CD4-positive, alpha-beta memory T cell (primary cell): ENCODE measurements at regions not wholly inside any gene's neighbourhood (a gene's known extent, or its start where the extent isn't known, plus 50 kb on each side); places are given as distances from the start of the nearest gene placed in this dataset.

ENCODE experiments used
- CTCF ChIA-PET: fragments of 350-600 bp; sonication (Branson Sonifier 250); formaldehyde crosslinking; loops from one replicate; lab custom pipeline; 2021; ENCODE audit warnings: inconsistent platforms; ENCODE audit not compliant: partially characterized antibody; lab: Charles Lee
- POLR2A ChIA-PET: fragments of 350-600 bp; sonication (Branson Sonifier 250); formaldehyde crosslinking; loops from one replicate; lab custom pipeline; 2021; ENCODE audit not compliant: partially characterized antibody; lab: Charles Lee
- DNase-seq, 5 donors: peaks; one replicate each; pipeline versions ENCODE4 v3.0.0 to v3.0.0-alpha.2; 2020 to 2022; ENCODE audit warnings: mixed read lengths in 1 of 5
- H3K27ac ChIP-seq: one replicate; pipeline ENCODE4 v1.7.0; 2013; ENCODE audit warnings: low read depth, low read length
- H3K27me3 ChIP-seq: 2 replicates; pipeline ENCODE4 v1.7.0; 2013; ENCODE audit warnings: mild to moderate bottlenecking, low read length, moderate library complexity; ENCODE audit not compliant: insufficient read depth
- H3K36me3 ChIP-seq: 2 replicates; pipeline ENCODE4 v1.7.0; 2013; ENCODE audit warnings: mild to moderate bottlenecking, low read length, moderate library complexity; ENCODE audit not compliant: insufficient read depth
- H3K4me1 ChIP-seq: 2 replicates; pipeline ENCODE4 v1.7.0; 2013; ENCODE audit warnings: mild to moderate bottlenecking, low read length, moderate library complexity; ENCODE audit not compliant: insufficient read depth
- H3K4me3 ChIP-seq, 2 donors: one replicate each; pipeline ENCODE4 v1.7.0; 2013; ENCODE audit warnings: low read length in 2 of 2, mild to moderate bottlenecking in 1 of 2
- H3K9me3 ChIP-seq, 2 donors: one replicate each; pipeline ENCODE4 v1.7.0; 2013; ENCODE audit warnings: low read length in 2 of 2, control low read depth in 1 of 2; ENCODE audit not compliant: control insufficient read depth in 1 of 2
- H3K27ac Mint-ChIP-seq, 7 donors: one replicate each; pipeline ENCODE4 v1.8.0; 2020 to 2021; ENCODE audit warnings: mixed read lengths in 7 of 7, mild to moderate bottlenecking in 6 of 7, inconsistent platforms in 3 of 7, moderate library complexity in 3 of 7
- H3K27me3 Mint-ChIP-seq, 2 donors: one replicate each; pipeline ENCODE4 v1.8.0; 2020 to 2021; ENCODE audit warnings: mixed read lengths in 2 of 2
- H3K36me3 Mint-ChIP-seq, 2 donors: one replicate each; pipeline ENCODE4 v1.8.0; 2020 to 2021; ENCODE audit warnings: mixed read lengths in 2 of 2, inconsistent platforms in 1 of 2, mild to moderate bottlenecking in 1 of 2
- H3K4me1 Mint-ChIP-seq, 4 donors: one replicate each; pipeline ENCODE4 v1.8.0; 2020 to 2021; ENCODE audit warnings: mixed read lengths in 4 of 4, mild to moderate bottlenecking in 1 of 4
- H3K4me3 Mint-ChIP-seq, 8 donors: one replicate each; pipeline ENCODE4 v1.8.0; 2020 to 2021; ENCODE audit warnings: mixed read lengths in 8 of 8, mild to moderate bottlenecking in 7 of 8, moderate library complexity in 6 of 8, inconsistent platforms in 3 of 8
- H3K9me3 Mint-ChIP-seq, 8 donors: one replicate each; pipeline ENCODE4 v1.8.0; 2020 to 2021; ENCODE audit warnings: mixed read lengths in 8 of 8, mild to moderate bottlenecking in 5 of 8, inconsistent platforms in 3 of 8, moderate library complexity in 1 of 8
- intact Hi-C: fragments of 100-400 bp; cut with micrococcal nuclease; formaldehyde crosslinking; loops from one replicate; pipeline ENCODE4 v1.15.1; 2023

DNA sequence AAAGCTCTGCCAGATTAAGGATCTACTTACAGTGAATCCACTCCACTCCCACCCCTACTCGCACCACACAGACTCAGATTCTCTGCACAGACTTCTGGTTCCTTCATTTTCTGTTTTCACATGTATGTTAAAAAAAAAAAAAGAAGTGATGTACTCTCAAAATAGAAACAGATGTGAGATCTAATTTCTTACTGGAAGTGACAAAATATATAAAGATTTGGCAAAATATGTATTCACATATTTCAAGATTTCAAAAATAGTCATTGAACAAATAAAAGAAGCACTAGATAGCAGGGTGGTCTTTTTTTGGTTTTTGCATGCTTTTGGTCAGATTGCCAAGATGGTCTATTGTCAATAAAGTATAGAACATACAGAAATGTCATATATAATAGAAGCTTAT, 379.2 kb downstream of the TMEM167A start:
- Histone ChIP-seq H3K27ac (no peak overlapping the region), H3K9me3 (no peaks in the 10 kb centered on the region), H3K27me3 (no peaks in the 10 kb centered on the region), H3K4me1 (no peaks in the 10 kb centered on the region), H3K4me3 (no peak overlapping the region), H3K36me3 (no peaks in the 10 kb centered on the region)
- POLR2A ChIA-PET, result no interaction called here
- Mint-ChIP-seq H3K27me3 (peaks cover 0 to 5% of the 10 kb centered on the region in 2 donors), H3K4me3 (no peak overlapping the region), H3K9me3 (no peaks in the 10 kb centered on the region), H3K36me3 (no peaks in the 10 kb centered on the region), H3K27ac (no peak overlapping the region), H3K4me1 (no peaks in the 10 kb centered on the region)
- intact Hi-C loops, result no loop called here
- CTCF ChIA-PET, result no interaction called here
- no peak for DNase-seq

DNA sequence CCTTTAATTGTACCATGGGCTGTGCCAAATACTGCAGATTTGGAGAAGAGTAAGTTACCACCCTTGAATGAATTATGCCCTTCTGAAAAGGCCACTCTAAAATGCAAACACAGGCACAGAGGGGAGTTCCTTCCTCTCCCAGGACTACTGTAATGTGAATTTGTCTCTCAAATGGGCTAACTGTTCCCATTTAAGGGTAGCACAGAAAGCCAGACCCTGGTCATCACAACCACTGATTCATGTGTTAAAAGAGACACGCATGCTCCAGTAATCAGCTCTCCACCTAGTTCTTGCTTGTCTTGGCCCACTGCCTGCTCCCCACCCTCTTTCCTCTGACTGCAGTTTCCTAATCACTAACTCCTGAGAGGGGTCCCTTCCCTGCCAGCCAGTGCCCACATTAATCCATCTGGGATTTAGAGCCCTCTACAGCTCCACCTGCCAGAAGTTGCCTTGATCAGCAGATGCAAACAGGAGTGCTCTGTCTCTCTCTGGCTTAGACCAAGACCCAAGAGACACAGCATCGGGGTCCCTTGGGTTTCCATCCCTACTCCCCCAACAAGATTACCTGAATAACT, 382.4 kb downstream of the TMEM167A start:
- no peak overlapping the region for H3K4me3 Mint-ChIP-seq
- no peaks in the 10 kb centered on the region for H3K36me3 Mint-ChIP-seq
- H3K27me3 Mint-ChIP-seq, result peaks cover 0 to 5% of the 10 kb centered on the region in 2 donors
- Histone ChIP-seq H3K27me3 (no peaks in the 10 kb centered on the region), H3K36me3 (no peaks in the 10 kb centered on the region), H3K27ac (no peak overlapping the region), H3K9me3 (no peaks in the 10 kb centered on the region), H3K4me1 (no peaks in the 10 kb centered on the region), H3K4me3 (no peak overlapping the region)
- H3K9me3 Mint-ChIP-seq, result no peaks in the 10 kb centered on the region
- H3K27ac Mint-ChIP-seq, result peak overlapping the region in 1 of 7 donors; percentile 78
- intact Hi-C loops, result no loop called here
- CTCF ChIA-PET, result no interaction called here
- DNase-seq, result no peak
- H3K4me1 Mint-ChIP-seq, result no peaks in the 10 kb centered on the region
- POLR2A ChIA-PET, result no interaction called here

DNA sequence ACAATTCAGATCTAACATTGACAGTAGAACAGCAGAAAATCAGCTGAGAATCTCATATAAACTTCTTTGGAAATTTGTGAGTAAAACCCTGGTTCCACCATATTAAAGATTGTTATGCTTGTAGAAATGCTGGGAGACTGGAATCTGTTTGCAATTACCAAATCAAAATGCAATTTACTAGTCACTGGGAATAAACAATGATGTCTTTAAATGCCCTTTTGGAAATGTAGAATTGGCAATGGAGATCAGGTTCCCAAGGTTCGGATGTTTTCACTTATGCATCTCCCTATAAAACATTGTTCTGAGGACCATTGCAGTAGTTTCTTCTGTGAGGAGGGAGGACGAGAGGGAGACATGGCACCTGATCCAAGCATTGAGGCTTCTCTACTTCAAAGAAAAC, 384.4 kb downstream of the TMEM167A start:
- no peak overlapping the region for H3K4me3 Mint-ChIP-seq
- DNase-seq, result no peak
- H3K27me3 ChIP-seq, result no peaks in the 10 kb centered on the region
- H3K27ac ChIP-seq, result no peak overlapping the region
- no peaks in the 10 kb centered on the region for H3K9me3 ChIP-seq
- no peaks in the 10 kb centered on the region for H3K36me3 Mint-ChIP-seq
- intact Hi-C loops, result no loop called here
- ChIA-PET POLR2A (no interaction called here), CTCF (no interaction called here)
- H3K27me3 Mint-ChIP-seq, result peaks cover 0 to 2% of the 10 kb centered on the region in 2 donors
- no peaks in the 10 kb centered on the region for H3K36me3 ChIP-seq
- no peaks in the 10 kb centered on the region for H3K9me3 Mint-ChIP-seq
- H3K4me1 ChIP-seq, result no peaks in the 10 kb centered on the region
- no peak overlapping the region for H3K4me3 ChIP-seq
- H3K4me1 Mint-ChIP-seq, result no peaks in the 10 kb centered on the region
- H3K27ac Mint-ChIP-seq, result no peak overlapping the region

DNA sequence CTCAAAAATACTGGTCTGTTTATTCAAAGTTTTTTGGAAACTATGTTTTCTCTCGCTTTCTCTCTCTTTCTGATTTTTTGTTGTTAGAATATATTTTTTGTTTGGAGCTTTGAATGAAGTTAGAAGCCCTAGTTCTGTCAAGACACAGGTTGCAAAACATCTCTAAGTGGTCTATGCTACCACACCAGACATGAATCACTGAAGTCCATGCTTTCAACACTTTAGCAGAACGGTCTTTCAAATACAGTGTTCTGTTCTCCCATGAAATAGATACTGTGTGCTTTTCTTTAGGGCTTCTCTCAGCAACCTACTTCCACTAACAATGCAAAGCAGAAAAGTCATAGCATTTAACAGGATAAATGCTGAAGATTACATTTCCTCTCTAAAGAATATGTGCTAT, 392.5 kb downstream of the TMEM167A start:
- intact Hi-C loops, result no loop called here
- CTCF ChIA-PET, result no interaction called here

DNA sequence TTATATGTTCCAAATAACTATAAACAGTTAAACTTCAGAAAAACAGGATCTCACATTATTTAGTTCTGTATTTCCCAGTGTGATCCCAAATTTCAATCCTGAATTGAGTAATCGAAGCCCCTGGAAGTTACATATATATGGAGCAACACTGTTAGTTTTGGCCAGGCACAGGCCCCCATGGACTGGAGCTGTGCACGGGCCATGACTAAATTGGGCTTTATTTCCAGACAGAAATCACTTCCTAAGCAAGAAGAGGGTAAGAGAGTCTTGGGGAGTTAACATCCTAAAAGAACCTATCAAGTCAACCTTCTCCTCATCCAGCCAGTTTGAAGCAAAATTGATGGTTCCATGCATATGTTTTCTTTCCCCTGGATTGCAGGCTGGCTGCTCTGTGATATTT, 393.0 kb downstream of the TMEM167A start:
- Mint-ChIP-seq H3K4me3 (no peak overlapping the region), H3K27ac (no peak overlapping the region), H3K36me3 (no peaks in the 10 kb centered on the region), H3K9me3 (peaks cover 0 to 4% (median 0%) of the 10 kb centered on the region in 8 donors), H3K4me1 (no peaks in the 10 kb centered on the region), H3K27me3 (no peaks in the 10 kb centered on the region)
- intact Hi-C loops, result no loop called here
- no peaks in the 10 kb centered on the region for H3K4me1 ChIP-seq
- no peaks in the 10 kb centered on the region for H3K36me3 ChIP-seq
- no peak overlapping the region for H3K4me3 ChIP-seq
- no peaks in the 10 kb centered on the region for H3K27me3 ChIP-seq
- no peak for DNase-seq
- no peaks in the 10 kb centered on the region for H3K9me3 ChIP-seq
- no peak overlapping the region for H3K27ac ChIP-seq
- CTCF ChIA-PET, result no interaction called here
- POLR2A ChIA-PET, result no interaction called here

More for the DNA sequence above, 392.5 kb downstream of the TMEM167A start:
- Mint-ChIP-seq H3K27ac (no peak overlapping the region), H3K9me3 (peaks cover 0 to 4% (median 0%) of the 10 kb centered on the region in 8 donors), H3K4me3 (no peak overlapping the region), H3K4me1 (no peaks in the 10 kb centered on the region), H3K27me3 (no peaks in the 10 kb centered on the region), H3K36me3 (no peaks in the 10 kb centered on the region)
- Histone ChIP-seq H3K27me3 (no peaks in the 10 kb centered on the region), H3K4me3 (no peak overlapping the region), H3K4me1 (no peaks in the 10 kb centered on the region), H3K9me3 (no peaks in the 10 kb centered on the region), H3K36me3 (no peaks in the 10 kb centered on the region), H3K27ac (no peak overlapping the region)
- POLR2A ChIA-PET, result no interaction called here
- no peak for DNase-seq

DNA sequence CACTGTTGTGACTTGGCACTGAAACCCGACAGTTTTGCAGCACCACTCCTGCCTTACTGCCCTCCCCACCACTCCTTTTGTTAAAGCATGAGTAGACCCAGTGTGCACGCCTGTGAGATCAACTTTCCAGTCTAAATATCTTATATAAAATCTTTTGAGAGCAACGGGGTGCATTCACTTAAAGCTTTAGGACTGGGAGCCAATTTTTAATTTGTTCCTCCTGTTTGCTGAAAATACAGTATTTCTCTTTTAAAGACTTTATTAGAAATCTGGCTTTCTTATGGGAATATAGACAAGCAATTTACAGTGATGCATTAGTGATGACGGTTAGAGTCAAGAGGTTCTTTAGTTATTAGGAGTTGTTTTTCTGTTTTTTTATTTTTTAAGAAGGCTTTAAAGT, 397.5 kb downstream of the TMEM167A start:
- Histone ChIP-seq H3K4me1 (peaks cover 17% of the 10 kb centered on the region), H3K9me3 (no peaks in the 10 kb centered on the region), H3K36me3 (no peaks in the 10 kb centered on the region), H3K4me3 (no peak overlapping the region), H3K27me3 (no peaks in the 10 kb centered on the region), H3K27ac (no peak overlapping the region)
- H3K36me3 Mint-ChIP-seq, result no peaks in the 10 kb centered on the region
- H3K27ac Mint-ChIP-seq, result no peak overlapping the region
- intact Hi-C loops, result loop anchor here (10.0 kb wide), 1 partner anchor 115 kb away; no protein-coding TSS in a partner anchor
- peaks cover 0 to 9% (median under 1%) of the 10 kb centered on the region in 8 donors for H3K9me3 Mint-ChIP-seq
- ChIA-PET POLR2A (no interaction called here), CTCF (no interaction called here)
- no peak for DNase-seq
- no peak overlapping the region for H3K4me3 Mint-ChIP-seq
- peaks cover 12 to 17% (median 17%) of the 10 kb centered on the region in 4 donors for H3K4me1 Mint-ChIP-seq
- H3K27me3 Mint-ChIP-seq, result no peaks in the 10 kb centered on the region

DNA sequence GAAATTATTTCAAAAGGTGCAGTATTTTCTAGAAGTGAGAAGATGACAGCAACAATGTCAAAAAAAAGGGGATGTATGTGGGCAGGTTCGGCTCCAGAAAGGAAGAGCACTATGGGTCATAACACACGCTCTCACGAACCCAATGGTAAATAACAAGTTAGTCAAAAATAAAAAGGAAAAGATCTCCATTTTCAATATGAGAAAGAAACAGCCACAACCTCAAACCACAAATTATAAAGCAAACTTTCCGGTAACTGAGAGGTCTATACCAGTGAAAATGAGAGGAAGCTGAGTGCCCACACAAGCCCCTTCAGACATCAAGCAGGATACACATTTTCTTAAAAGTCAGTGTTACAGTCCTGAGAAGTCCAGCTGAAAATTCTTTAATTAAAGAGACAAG, 398.5 kb upstream of the RPS23 start:
- intact Hi-C loops, result loop anchor here (10.0 kb wide), 1 partner anchor 118 kb away; no protein-coding TSS in a partner anchor
- H3K4me3 ChIP-seq, result no peak overlapping the region
- Mint-ChIP-seq H3K4me1 (peaks cover 12 to 17% (median 17%) of the 10 kb centered on the region in 4 donors), H3K9me3 (peaks cover 0 to 5% (median under 1%) of the 10 kb centered on the region in 8 donors), H3K4me3 (peak overlapping the region; percentile 49 to 80 (median 60)), H3K27me3 (no peaks in the 10 kb centered on the region), H3K36me3 (no peaks in the 10 kb centered on the region), H3K27ac (peak overlapping the region; percentile 39 to 75 (median 57))
- no peaks in the 10 kb centered on the region for H3K9me3 ChIP-seq
- ChIA-PET CTCF (no interaction called here), POLR2A (no interaction called here)
- no peaks in the 10 kb centered on the region for H3K36me3 ChIP-seq
- peak in 2 of 5 donors; percentile 1 to 9 for DNase-seq
- H3K27me3 ChIP-seq, result no peaks in the 10 kb centered on the region
- H3K4me1 ChIP-seq, result peaks cover 17% of the 10 kb centered on the region
- no peak overlapping the region for H3K27ac ChIP-seq
